ENCODE measurements at regions not wholly inside any gene's neighbourhood (a gene's known extent, or its start where the extent isn't known, plus 50 kb on each side); places are given as distances from the start of the nearest gene placed in this dataset.

- no peak for DNase-seq
These were observed 261.6 kb downstream of the SHQ1 start for GRCh38 chr3:72586694-72587093.

DNA sequence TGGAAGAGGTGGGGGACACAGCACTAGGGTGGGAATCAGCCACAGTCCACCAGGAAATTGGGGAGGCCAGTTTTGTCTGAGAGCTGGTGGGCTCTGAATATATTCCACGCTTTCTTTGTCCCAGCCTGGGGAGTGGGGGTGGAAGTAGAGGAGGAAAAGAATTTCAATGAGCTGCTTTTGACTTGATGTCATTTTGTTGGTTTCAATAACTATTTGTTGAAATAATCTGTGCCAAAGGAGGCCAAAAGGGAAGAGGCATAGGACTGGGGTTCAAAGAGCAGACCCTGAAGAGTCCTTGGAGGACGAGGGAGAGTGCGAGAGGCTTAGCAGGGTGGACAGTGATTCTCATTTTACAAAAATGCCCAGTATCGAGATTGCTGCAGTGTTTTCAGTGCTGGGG lies 262.3 kb downstream of the SHQ1 start:
- DNase-seq, result no peak

DNA sequence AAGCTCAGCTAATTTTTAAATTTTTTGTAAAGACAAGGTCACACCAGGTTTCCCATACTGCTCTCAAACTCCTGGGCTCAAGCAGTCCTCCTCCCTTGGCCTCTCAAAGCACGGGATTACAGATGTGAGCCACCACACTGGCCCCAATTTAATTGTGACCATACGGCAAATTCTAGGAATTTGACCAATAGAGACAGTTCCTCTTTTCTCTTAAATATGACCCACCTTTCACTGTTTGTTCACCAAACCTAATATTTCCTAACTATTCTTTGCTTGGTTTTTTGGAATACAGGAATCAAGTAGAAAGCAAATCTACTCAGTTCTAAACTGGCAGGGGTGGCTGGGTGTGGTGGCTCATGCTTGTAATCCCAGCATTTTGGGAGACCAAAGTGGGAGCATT lies 264.0 kb downstream of the SHQ1 start:
- DNase-seq, result no peak

DNA sequence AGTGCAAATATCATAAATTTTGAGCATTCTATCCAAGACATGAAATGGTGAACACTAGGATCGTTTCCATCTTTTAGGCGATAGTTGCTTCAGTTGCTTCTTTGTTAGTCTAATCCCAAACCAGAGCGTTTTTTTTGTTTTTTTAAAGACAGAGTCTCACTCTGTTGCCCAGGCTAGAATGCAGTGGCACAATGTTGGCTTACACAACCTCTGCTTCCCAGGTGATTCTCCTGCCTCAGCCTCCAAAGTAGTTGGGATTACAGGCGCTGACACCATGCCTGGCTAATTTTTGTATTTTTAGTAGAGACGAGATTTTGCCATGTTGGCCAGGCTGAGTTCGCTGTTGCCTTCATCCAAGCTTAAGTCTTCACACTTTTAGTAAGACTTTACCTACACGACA lies 265.3 kb downstream of the SHQ1 start:
- DNase-seq, result no peak

GRCh38 chr3:72582211-72582878 lies 265.9 kb downstream of the SHQ1 start:
- no peak for DNase-seq

- DNase-seq, result no peak
These were observed 267.3 kb downstream of the SHQ1 start for GRCh38 chr3:72580900-72581299.

- no peak for DNase-seq
These were observed 267.9 kb downstream of the SHQ1 start for GRCh38 chr3:72580246-72580756.

DNA sequence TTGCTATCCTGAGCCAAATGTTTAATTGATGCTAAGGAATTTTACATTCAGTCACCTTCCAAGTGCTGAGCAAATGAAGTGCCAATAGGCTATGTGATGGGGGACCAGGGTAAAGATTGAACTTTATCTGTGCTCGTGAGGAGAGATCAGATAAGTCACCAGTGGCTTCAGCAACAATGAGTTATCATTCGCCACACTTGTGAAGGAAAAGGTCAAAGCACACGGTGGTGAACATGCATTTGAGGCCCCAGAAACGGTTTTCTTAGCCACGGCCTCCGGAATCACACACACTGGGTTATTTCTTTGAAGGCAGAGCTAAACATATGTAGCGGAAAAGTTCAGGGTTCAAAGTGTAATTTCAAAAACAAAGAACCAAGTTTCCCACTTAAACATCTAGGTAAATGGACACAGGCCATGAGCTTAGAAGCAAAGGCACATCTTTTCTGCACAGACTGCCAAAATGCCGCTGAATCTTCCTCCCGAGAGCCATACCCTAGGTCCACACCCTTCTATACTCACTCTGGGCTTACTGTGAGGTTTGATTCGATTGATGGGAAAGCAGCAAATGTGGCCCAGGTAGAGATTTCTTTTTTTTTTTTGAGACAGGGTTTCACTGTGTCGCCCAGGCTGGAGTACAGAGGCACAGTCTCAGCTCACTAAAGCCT lies 268.5 kb downstream of the SHQ1 start:
- DNase-seq, result no peak

GRCh38 chr3:72579191-72579580 lies 269.1 kb downstream of the SHQ1 start:
- no peak for DNase-seq

DNA sequence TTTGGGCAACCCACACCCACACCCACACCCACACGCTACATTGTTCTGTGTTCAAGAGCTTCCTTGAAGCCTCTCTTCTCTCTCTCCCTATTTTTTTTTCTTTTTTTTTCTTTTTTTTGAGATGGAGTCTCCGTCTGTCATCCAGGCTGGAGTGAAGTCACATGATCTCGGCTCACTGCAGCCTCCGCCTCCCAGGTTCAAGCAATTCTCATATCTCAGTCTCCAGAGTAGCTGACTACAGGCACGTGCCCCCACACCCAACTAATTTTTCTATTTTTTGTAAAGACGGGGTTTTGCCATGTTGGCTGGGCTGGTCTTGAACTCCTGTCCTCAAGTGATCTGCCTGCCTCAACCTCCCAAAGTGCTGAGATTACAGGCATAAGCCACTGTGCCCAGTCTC lies 271.1 kb downstream of the SHQ1 start:
- no peak for DNase-seq

DNA sequence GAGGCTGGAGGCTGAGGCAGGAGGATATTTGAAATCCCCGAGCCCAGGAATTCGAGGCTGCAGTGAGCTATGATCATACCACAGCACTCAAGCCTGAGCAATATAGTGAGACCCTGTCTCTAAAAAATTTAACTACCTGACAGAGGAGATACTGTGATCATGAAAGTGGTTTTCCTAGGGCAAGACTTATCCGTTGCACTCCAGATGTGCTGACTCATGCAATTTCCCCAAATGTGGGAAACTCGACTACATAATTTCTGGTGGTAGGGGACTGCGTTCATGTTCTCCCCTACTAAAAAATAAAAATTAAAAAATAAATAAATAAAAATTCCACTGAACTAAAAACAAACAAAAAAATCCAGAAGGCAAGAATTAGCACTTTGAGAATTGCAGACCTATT lies 271.7 kb downstream of the SHQ1 start:
- no peak for DNase-seq

DNA sequence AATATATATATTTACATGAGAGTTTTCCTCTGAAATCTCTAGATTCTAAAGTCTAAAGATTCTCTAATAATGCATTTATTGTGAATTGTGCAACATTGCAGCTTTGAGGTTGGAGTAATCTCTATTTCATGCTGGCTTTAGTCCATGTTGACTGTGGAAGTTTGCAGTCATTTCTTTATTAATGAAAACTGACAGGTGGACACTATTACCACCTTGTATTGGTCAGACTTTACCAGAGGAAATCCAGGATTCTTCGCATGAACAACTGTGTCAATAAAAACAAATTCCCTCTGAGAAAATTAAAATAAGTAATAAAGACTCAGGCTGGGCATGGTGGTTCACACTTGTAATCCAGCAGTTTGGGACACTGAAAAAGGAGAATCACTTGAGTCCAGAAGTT lies 274.1 kb downstream of the SHQ1 start:
- DNase-seq, result no peak

- no peak for DNase-seq
These were observed 275.2 kb downstream of the SHQ1 start for GRCh38 chr3:72573051-72573450.

DNA sequence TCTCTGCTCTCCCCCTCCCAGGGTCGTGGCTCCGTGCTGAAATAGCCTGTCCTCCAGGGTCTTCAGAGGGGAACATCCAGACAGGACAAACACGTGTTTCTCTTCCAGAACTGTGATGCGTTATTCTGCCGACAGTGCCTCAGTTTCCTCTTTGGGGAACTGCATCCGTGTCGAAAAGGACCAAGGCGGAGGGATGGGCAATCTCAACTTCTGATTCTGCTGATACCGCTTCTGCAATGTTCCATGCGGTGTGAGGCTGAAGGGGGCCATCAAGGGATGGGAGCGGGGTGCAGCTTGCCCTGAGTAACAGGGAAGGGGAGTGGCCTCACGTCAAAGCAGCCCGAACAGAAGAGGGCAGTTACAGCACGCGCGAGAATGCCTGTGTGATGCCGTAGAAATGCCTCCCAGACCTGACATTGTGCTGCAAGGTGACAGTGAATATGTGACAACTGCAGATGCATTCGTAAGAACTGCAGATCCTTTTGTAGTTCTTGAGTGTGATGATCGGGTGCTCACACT lies 275.7 kb downstream of the SHQ1 start:
- no peak for DNase-seq

GRCh38 chr3:72571638-72572114 lies 276.6 kb downstream of the SHQ1 start:
- DNase-seq, result no peak

DNA sequence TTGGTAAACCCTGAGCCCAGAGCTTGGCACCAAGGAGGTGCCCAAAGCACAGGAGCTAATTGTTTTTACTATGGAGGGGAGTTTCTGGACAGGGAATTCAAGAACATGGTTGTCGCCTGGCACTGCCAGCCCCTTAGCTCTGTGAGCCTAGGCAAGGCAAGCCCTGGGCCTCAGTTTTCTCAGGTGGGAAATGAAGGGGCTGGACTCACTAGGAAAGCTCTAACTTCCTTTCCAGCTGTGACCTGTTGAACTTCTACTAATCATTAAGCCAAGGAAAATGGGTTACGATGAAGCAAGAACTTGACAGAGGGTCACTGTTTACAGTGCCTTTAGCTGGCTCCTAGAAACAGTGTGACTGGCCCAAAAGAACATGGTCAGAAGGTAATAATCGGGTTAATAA lies 277.2 kb downstream of the SHQ1 start:
- no peak for DNase-seq

GRCh38 chr3:72569754-72570440 lies 278.3 kb downstream of the SHQ1 start:
- no peak for DNase-seq

DNA sequence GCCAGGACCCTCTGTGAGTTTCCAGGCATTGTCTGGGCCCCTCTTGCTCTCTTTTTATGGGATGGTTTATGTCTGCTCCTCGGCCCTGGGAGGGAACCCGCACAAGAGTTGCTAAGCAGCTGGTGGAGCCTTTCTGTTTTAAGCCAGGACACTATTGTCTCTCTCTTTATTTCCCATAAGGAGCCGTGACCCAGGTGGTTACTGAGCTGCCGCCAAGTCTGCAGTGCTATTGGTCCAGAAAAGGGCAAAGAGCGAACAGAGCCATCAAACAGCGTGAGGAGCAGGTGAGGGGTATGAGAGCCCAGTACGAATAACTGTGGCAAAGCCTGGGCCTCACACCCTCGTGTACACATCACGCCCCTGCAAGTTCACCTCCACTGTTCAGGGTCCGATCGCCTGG lies 280.2 kb downstream of the SHQ1 start:
- no peak for DNase-seq

DNA sequence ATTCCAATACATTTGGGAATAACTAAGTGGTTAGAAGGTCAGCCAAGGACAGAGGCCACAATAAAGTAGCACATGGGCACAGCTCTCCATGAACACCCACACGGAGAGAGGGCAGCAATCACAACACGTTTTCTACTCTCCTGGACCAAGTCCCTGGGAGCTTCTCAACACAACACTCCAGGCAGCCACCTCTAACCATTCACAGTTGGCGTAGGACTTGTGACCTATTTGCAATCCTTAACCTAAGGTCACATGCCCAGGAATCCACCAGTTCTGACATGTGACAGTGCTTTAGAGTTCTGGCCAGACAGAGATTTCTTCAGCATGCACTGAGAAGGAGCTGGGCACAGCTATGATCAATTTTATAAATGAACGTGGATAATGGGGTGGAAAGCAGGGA lies 280.8 kb downstream of the SHQ1 start:
- no peak for DNase-seq

DNA sequence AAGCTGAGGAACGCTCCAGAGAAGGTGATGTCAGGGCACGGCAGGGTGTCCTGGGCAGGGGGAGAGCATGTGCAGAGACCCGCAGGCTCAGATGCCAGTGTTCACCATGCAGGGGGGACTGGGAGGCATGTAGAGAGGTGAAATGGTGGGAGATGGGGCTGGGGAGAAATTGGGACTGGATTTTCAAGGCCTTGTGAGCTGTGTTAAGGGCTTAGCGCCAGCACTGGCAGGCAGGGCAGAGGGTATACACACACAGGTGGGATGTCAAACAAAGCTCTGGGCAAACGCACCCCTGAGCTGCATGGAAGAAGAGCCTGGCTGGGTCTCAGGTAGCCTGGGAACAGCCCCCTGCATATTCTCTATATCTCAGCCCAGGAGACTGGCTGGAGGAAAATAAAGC lies 282.7 kb downstream of the SHQ1 start:
- no peak for DNase-seq

GRCh38 chr3:72563690-72564370 lies 284.4 kb downstream of the SHQ1 start:
- no peak for DNase-seq

DNA sequence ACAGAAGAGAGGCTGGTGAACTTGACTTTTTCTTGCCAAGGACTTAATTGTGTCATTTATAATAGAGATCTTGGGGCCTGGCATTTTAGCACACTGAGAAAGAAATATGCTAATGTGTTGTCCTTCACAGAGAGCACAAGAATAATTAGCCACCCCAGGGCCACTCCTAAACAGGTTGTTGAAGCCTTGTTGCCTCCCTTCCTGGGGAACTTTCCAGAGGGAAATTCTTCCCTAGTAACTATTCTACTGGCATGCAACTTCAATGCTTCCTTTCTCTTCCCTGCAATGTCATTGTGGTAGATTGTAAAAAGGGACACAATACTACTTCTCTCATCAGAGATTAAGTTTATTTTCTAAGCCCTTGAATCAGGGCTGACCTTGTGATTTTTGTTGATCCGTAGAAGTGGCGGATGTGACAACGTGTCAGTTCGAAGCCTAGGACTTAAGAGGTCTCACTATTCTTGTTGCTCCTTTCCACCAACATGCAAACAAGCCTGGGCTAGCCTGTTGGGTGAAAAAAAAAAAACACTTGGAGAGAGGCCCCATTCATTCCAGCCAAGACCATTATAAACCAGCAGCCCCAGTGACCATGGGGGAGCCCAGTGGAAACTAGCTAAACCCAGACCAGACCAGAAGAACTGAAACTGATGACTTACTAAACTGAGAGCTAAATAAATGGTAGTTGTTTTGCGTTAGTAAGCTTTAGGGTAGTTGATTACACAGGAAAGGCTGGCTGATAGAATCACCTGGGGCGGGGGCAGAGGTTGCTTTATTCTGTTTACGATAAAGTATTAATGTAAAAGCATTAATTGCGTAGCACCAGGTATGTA lies 287.2 kb downstream of the SHQ1 start:
- DNase-seq, result no peak

Measured in left hindlimb (tissue), 1 donor.